PC-9 (cell line): ENCODE measurements at regions not wholly inside any gene's neighbourhood (a gene's known extent, or its start where the extent isn't known, plus 50 kb on each side); places are given as distances from the start of the nearest gene placed in this dataset.

ENCODE experiments used
- EZH2 ChIP-seq: fragments of 200-600 bp; sonication (generic); IDR thresholded peaks from 2 replicates; pipeline ENCODE4 v1.8.0; 2017; ENCODE audit warnings: antibody characterized with exemption, low read depth
- TF ChIP-seq, protein P1 (sequence below): fragments of 200-600 bp; sonication (generic); conservative IDR thresholded peaks from 2 replicates; pipeline ENCODE4 v1.6.1; 2017; ENCODE audit warnings: mixed run types, antibody characterized with exemption, mild to moderate bottlenecking, moderate library complexity

- TF ChIP-seq, protein P1, sequence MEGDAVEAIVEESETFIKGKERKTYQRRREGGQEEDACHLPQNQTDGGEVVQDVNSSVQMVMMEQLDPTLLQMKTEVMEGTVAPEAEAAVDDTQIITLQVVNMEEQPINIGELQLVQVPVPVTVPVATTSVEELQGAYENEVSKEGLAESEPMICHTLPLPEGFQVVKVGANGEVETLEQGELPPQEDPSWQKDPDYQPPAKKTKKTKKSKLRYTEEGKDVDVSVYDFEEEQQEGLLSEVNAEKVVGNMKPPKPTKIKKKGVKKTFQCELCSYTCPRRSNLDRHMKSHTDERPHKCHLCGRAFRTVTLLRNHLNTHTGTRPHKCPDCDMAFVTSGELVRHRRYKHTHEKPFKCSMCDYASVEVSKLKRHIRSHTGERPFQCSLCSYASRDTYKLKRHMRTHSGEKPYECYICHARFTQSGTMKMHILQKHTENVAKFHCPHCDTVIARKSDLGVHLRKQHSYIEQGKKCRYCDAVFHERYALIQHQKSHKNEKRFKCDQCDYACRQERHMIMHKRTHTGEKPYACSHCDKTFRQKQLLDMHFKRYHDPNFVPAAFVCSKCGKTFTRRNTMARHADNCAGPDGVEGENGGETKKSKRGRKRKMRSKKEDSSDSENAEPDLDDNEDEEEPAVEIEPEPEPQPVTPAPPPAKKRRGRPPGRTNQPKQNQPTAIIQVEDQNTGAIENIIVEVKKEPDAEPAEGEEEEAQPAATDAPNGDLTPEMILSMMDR = no peak
- no peak for TF ChIP-seq EZH2
Measured at GRCh38 chr5:27091858-27092257, 53.5 kb upstream of the CDH9 start.
